GM10248 (cell line): ENCODE measurements at regions not wholly inside any gene's neighbourhood (a gene's known extent, or its start where the extent isn't known, plus 50 kb on each side); places are given as distances from the start of the nearest gene placed in this dataset.

ENCODE experiments used
- CTCF ChIA-PET: fragments of 300-600 bp; sonication (Branson Sonifier 250); formaldehyde crosslinking; extraction: SDS; loops from one replicate; lab custom pipeline; 2021; ENCODE audit warnings: antibody characterized with exemption; lab: Yijun Ruan, JAX
- POLR2A ChIA-PET: fragments of 350-650 bp; sonication (Branson Sonifier 250); formaldehyde crosslinking; extraction: SDS; loops from one replicate; lab custom pipeline; 2020; ENCODE audit warnings: antibody characterized with exemption; lab: Yijun Ruan, JAX
- DNase-seq: peaks from one replicate; pipeline ENCODE4 v3.0.0; 2012; ENCODE audit errors: extremely low spot score
- TF ChIP-seq, protein P1 (sequence below): IDR thresholded peaks from 2 replicates; pipeline ENCODE4 v1.5.1; 2012; ENCODE audit warnings: mild to moderate bottlenecking, low read depth; ENCODE audit errors: extremely low read depth, missing control alignments, control extremely low read depth

DNA sequence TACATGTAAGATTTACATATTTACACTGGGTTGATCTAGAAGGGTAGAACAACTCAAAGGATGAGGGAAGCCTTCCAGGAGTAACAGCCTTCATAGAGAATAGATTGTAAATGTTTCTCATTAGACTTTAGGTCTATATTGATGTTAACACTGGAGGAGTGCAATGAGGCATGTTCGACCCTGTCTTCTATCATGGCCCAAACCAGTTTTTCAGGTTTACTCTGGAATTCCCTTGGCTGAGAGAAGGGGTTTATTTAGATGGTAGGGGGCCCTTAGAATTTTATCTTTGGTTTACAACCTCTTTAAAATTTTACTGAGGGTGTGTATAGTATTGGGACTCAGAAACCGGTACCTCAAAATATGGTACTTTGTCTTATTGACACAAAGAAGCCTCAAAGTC is 634.9 kb upstream of the PIK3C3 start:
- ChIA-PET POLR2A (no interaction called here), CTCF (interaction anchor here (0.8 kb wide), 1 partner anchor 11 kb away, joined by 3 read pairs; no protein-coding TSS in a partner anchor)
- DNase-seq: no peak
- TF ChIP-seq, protein P1, sequence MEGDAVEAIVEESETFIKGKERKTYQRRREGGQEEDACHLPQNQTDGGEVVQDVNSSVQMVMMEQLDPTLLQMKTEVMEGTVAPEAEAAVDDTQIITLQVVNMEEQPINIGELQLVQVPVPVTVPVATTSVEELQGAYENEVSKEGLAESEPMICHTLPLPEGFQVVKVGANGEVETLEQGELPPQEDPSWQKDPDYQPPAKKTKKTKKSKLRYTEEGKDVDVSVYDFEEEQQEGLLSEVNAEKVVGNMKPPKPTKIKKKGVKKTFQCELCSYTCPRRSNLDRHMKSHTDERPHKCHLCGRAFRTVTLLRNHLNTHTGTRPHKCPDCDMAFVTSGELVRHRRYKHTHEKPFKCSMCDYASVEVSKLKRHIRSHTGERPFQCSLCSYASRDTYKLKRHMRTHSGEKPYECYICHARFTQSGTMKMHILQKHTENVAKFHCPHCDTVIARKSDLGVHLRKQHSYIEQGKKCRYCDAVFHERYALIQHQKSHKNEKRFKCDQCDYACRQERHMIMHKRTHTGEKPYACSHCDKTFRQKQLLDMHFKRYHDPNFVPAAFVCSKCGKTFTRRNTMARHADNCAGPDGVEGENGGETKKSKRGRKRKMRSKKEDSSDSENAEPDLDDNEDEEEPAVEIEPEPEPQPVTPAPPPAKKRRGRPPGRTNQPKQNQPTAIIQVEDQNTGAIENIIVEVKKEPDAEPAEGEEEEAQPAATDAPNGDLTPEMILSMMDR: no peak

- ChIA-PET POLR2A (no interaction called here), CTCF (interaction anchor here (1.1 kb wide), 1 partner anchor 11 kb away, joined by 3 read pairs; no protein-coding TSS in a partner anchor)
- TF ChIP-seq, protein P1: no peak
- no peak for DNase-seq
These were observed 639.9 kb upstream of the PIK3C3 start for GRCh38 chr18:41315134-41315533.

GRCh38 chr18:41311571-41312547 is 643.2 kb upstream of the PIK3C3 start:
- POLR2A ChIA-PET: no interaction called here
- CTCF ChIA-PET: no interaction called here
- TF ChIP-seq, protein P1: no peak
- DNase-seq: no peak

DNA sequence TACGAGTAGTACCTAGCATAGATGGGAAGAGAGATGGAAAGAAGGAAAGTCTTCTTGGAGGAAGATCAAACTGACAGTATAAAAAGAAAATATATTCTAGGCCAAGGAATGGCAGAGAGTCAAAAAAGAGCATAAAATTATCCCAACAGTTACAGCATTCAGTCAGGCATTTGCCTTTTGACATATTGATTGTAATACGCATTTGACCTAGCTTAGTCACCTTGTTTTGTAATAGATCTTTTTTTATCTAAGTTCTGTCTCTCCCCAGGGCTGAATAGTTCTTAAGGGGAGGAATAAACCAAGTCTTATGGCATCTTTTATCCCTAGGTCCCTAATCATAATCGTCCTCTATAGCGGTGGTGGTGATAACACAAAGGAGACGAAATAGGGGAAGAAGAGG is 657.3 kb upstream of the PIK3C3 start:
- CTCF ChIA-PET: no interaction called here
- POLR2A ChIA-PET: no interaction called here

GRCh38 chr18:41269294-41269693 is 685.7 kb upstream of the PIK3C3 start:
- DNase-seq: no peak
- ChIA-PET POLR2A (no interaction called here), CTCF (no interaction called here)
- TF ChIP-seq, protein P1: no peak

More for the DNA sequence above, 657.3 kb upstream of the PIK3C3 start:
- no peak for DNase-seq
- TF ChIP-seq, protein P1: no peak

- DNase-seq: no peak
- ChIA-PET CTCF (no interaction called here), POLR2A (no interaction called here)
- TF ChIP-seq, protein P1: no peak
These were observed 686.8 kb upstream of the PIK3C3 start for GRCh38 chr18:41268271-41268670.
